Mammary epithelial cell (primary cell): ENCODE measurements at regions not wholly inside any gene's neighbourhood (a gene's known extent, or its start where the extent isn't known, plus 50 kb on each side); places are given as distances from the start of the nearest gene placed in this dataset.

Experiments
- CTCF ChIP-seq, 2 donors: IDR thresholded peaks in 1 of 2; conservative IDR thresholded peaks in 1 of 2; 2 replicates each; pipeline ENCODE4 v1.5.1; 2011 to 2012; ENCODE audit warnings: inconsistent platforms in 2 of 2, low read length in 2 of 2, mild to moderate bottlenecking in 2 of 2, control low read depth in 1 of 2, low read depth in 1 of 2; ENCODE audit not compliant: insufficient read depth in 1 of 2; ENCODE audit errors: extremely low read depth in 1 of 2
- EZH2 ChIP-seq: IDR thresholded peaks from 2 replicates; pipeline ENCODE4 v1.6.1; 2012; ENCODE audit warnings: low read length, inconsistent platforms, borderline replicate concordance

DNA sequence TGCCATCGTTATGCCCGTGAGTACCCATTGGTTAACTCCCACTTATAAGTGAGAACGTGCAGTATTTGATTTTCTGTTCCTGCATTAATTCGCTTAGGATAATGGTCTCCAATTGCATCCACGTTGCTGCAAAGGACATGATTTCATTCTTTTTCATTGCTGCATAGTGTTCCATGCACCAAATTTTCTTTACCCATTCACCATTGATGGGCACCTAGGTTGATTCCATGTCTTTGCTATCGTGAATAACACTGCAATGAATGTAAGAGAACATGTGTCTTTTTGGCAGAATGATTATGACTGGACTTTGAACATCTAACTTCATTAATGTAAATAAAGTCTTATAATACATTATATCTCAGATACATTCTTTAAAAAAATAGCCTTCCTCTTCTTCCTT is 169.6 kb upstream of the CDIN1 start:
- TF ChIP-seq CTCF (conservative IDR thresholded peaks at IDR 0.05 in 1 of 2, IDR thresholded peaks at IDR 0.05 in 1 of 2; ENCODE audit: extremely low read depth in 1 of 2, insufficient read depth in 1 of 2, low read depth in 1 of 2, low read length in 2 of 2) (no peak), EZH2 (no peak)
